Activated CD8-positive, alpha-beta memory T cell treated with anti-CD3 and anti-CD28 coated beads for 48 hours (primary cell): ENCODE measurements at regions not wholly inside any gene's neighbourhood (a gene's known extent, or its start where the extent isn't known, plus 50 kb on each side); places are given as distances from the start of the nearest gene placed in this dataset.
"Not testable (repeated sequence)": the region's sequence is repeated elsewhere in the genome, so short reads cannot be mapped to it uniquely, and the experiment has no call there.

Experiments used
- DNase-seq, 3 experiments: peaks; one replicate each; pipeline ENCODE4 v3.0.0-alpha.2; 2020; ENCODE audit warnings: low read depth in 2 of 3, low spot score in 2 of 3

DNA sequence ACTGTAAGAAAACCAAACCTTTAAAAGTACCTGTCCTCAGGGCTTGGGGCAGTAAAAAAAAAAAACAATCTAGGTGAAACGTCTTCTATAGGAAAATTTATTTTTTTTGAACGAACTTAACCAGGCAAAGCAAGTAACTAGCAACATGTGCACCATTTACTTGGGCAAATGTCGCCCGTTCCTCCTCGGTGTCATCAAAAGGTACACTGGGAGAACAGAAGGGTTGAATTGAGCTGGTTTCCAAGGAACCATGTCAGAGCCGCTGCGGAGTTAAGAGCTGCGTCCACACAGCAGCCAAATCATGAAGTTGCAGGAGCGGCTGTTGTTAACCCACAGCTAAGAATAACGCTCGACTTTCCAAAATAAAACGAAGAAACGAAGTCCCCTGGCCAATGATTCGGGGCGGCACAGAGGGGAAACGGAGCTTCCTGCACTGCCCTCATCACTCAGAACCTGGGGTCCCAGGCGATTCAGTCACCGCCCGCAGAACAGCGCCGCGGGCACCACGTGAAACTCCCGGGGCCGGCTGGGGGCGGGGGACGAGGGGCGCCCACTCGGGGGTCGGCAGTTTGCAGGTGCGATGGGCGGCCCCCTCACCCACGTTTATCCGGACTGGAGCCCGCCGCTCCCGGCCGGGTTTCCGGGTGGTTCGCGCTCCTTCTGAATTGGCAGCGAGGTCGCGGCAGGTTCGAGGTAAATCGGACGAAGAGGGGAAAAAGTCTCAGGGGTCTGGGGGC is 53.6 kb upstream of the PLGLB1 start:
- peak in 2 of 3 experiments; percentile 16 to 24 for DNase-seq

DNA sequence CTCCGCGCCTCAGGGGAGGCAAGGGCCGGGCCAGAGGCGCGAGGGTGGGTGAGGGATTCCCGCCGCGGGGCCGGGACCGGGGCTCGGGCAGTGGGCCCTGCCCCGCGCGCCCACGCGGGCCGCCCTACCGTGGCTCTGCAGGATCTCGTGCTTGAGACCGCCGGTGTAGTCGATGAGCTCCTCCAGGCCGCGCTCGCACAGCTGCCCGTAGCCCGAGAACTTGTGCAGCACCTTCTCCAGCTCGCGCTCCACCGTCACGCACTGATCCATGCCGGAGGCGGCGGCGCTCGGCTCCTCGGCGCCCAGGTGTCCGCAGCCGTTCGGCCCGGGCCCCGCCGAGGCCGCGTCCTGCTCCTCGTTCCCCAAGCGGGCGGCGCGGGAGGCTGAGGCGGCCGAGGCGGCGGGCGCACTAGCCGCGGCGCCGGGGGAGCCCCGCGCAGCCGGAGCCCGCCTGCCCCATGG is 54.2 kb upstream of the PLGLB1 start:
- peak in 2 of 3 experiments; percentile 25 to 40 for DNase-seq

DNA sequence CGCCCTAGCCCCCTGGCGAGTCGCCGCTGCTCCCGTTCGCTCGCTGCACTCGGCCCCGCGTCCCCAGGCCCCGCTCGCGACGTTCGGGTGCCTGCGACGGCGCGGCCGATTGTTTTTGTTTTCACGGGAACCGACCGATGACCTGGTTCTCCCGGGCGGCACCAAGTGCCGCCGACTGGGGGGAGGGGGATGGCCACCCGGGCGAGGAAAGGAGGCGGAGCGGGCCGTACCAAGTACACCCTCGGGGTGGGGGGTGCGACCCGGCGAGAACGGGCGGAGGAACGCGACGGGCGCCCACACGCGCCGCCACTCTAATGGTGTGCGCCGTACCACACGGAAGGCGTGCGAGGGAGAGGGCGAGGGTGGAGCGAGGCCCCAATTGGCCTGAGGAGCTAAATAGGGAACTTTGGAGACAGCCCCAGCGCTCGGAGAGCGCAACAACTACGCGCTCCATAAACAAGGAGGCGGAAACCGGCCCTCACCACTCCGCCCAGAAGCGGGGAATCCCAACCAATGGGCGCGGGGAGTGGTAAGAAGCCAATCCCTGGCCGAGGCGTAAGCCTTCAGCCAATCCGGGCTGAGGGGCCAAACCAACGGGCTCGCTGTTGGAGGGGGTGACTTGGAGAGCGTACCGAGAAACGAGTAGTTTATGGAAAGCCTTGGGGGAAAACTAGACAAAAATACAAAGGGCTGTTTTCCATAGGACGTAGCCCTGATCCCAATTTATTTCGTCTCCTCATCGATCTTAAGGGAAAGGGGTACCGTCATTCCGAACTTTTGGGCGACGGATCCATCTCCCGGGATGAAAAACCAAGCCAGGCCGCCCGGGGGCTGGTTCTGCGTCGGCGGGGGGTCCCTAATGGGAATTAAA is 54.8 kb upstream of the PLGLB1 start:
- peak; percentile 70 to 80 (median 73) for DNase-seq

DNA sequence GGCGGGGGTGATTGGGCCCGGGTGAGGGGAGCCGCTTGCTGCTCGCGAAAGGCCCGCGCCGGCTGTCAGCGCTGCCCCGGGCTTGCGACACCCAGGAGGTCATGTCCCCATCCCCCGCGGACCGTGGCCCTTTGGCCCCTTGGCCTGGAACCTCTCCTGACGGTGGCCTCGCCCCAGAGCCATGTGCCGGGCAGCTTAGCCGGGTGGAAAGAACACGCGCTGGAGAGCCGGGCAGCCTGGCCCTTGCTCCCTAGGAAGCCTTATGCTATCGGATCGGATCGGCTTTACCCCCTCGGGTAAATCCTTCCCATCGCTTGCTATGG is 55.4 kb upstream of the PLGLB1 start:
- DNase-seq: not testable (repeated sequence)

DNA sequence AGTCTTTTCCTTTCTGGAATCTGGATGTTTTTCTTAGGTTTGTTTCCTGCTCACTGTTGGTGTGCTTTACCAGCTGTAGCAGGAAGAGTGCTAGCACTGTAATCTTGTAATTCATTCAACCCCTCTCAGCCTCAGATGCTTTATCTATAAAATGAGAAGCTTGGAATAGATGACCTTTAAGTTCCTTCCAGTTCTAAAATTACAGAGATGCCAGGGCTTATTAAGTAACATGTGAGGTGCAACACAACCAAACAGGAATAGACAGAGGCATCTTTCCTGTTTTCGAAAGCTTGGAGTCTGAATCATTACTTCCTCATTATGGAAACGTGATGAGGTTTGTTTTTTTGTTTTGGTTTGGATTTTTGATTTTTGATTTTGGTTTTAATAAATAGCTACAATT is 60.1 kb upstream of the PLGLB1 start:
- DNase-seq: not testable (repeated sequence)

DNA sequence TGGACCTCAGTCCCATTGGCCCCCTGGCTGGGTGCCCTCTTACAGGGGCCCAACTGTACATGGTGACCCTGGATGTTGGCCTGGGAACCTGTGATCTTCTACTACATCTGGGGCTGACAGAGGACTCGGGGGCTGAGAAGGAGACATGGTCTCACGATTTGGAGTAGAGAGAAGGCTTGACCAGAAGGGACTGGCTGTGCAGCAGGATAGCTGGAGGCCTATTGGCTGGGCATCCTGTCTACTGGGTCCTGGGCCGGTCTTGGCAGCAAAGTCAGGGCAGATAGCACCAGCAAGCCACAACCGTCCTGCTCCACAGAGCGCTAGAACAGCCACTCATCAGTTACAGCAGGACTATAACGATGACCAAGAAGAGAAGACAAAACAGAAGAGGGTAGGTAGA is 66.4 kb upstream of the PLGLB1 start:
- not testable (repeated sequence) for DNase-seq

DNA sequence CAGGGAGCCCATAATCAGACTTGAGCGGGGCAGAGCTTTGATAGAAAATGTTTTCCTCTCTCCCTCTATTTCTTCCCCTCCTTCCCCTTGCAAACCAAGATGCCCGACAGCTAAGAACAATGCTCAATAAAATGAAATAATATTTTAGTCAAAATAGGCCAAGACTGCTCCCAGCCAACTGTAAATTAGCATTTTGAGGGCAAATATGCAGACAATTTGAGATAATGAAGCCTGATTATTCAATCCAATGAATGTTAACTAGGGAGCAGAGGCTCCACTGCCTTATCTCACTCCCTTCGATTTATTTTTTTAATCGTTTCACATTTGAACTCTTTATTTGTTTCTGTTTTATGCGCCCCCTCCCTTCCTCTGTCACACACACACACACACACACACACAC is 67.8 kb upstream of the PLGLB1 start:
- not testable (repeated sequence) for DNase-seq

DNA sequence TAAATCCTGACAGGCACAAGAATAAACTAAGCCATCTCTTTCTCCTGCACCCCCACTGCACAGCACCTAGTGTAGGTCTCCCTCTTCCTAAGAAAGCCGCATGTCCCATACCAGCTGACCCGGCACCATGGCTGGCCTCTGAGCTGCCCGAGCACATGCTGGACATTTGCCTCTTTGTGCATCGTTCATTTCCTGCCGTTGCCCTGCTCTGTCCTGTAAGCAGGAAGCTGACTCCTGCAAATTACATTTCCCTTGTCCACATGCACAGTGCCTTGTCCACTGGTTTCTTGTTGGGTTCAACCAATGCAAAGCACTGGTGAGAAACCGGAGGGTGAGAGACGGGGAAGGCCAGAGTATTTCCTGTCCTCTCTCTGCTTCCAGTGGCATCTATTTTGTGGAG is 71.6 kb upstream of the PLGLB1 start:
- DNase-seq: not testable (repeated sequence)

DNA sequence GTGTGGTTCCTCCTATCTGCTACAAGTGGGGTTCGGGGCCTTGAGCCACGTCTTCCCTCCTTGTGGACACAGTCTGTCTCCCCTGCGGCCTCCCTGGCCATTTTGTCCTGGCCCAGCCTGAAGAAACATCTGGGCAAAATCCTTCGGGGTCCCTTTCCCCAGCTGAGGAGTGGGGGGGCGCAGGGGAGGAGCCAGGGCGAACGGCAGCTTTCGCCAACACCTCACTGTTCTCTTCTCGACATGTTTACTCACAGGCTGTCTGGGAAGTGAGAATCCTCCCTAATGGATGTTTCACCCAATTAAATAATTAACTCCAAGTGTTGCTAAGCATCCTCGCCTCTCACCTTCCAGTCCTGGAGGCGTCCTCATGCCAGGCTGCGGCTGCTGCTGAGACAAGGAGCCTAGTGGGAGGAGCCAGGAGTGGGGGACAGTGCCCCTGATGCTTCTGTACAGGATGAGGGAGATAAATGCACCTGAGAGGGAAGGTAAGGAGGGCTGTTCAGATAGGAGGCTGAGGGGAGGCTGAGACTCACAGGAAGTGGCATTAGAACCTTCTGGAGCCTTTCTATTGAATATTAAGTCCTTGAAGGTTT is 72.4 kb upstream of the PLGLB1 start:
- not testable (repeated sequence) for DNase-seq

DNA sequence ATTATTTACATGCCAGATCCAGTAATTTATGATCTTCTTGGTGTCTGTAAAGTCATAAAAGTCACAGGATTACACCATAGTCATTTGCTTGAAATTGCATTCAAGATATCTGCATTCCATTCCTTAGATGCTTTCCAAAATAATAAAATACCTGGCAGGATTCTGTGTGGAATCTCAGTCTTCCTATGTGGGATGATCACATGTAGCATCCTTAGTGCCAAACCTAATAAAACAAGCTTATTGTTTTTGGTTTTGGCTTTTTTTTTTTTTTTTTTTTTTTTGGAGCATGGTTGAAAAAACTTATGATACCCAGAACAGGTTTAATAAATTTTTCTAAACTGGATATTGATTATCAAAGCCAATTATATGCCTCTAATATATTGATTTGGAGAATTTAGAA is 74.2 kb upstream of the PLGLB1 start:
- not testable (repeated sequence) for DNase-seq

DNA sequence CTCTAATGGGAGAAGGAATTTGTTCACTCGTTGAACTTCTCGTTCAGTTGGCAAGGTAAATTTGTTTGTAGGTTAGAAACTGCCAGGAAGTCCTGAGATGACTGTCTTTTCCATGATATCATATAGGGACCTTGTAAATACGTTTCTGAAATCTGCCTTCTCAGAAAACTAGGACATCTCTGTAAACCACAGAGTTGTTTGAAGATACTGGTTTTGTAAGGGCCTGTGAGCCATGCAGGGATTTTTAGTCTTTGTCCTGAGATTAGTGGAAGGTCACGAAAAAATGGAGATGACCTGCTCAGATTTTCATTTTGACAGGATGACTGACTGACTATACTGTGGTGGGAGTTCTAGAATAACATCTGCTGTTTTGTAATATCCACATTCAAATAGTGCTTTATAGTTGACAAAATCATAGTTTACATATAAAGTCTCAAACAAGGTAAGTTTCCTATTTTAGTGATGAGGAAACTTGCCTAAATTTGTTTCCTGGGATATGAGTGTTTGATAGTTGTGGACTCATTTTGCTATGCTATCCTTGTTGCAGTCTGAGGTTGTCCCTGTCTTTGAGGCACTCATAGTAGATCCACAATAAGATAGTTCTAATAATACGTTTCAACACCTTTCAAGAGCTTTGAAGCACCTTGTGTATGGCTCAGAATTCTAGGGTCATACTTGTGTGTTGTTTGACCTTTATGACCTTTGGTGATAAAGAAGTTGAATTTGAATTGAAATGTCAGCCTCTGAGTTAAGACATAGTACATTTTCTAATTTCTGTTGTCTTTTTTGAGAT is 107.3 kb upstream of the PLGLB1 start:
- DNase-seq: not testable (repeated sequence)

DNA sequence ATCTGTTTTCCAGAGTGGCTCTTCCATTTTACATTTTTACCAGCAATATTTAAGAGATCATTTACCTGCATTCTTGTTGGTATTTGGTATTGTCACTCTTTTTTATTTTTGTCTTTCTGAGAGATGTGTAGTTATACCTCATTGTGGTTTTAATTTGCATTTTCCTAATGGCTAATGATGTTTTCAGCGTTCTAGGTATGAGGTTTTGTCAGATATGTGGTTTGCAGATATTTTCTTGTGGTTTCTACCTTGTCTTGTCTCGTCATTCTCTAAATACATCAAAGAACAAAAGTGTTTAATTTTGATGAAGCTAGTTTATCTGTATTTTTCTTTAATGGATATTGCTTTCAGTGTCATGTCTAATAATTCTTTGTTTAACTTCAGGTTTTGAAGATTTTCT is 110.9 kb upstream of the PLGLB1 start:
- not testable (repeated sequence) for DNase-seq

DNA sequence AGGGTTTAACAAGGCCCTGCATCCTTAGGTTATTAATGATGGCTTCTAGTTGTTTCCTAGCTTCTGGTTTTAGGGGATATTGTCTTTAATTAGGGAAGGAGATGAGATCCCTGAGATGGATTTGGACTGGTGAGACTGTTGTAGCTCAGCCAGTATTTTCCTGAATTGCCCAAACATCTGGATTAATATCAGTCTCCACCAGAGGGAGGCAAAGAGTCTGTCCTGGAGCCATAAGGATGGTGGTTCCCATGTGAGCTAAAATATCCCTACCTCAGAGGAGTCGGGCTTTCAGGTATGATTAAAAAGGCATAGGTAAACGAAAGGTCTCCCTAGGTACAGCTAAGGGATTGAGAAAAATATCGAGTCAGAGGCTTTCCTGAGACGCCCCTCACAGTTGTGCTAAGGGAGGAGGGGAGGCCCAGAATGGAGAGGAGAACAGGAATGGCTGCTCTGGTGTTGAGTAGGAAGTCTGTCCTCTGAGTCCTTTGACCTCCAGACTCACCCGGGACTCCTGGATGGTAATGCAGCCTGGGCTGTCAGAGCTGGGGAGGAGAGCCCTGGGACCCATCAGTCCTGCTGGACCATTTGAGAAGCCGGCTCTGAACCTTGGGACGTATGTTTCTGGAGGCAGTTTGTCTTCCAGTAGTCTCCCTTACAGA is 130.3 kb upstream of the PLGLB1 start:
- not testable (repeated sequence) for DNase-seq

DNA sequence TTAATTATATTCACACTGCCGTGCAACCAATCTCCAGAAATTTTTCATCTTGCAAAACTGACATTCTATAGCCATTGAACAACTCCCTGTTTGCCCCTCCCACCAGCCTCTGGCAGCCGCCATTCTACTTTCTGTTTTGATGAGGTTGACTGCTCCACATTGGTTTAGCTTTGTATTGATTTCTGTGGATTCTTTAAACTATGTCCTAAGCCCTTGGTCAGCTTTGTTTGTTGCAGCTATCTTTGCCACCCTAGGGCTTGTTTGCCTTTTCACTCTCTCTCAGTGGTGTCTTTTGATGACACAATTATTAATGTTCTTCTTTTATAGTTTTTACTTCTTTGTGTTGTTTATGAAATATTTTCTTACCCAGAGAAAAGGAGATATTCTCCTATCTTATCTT is 152.8 kb upstream of the PLGLB1 start:
- DNase-seq: not testable (repeated sequence)

DNA sequence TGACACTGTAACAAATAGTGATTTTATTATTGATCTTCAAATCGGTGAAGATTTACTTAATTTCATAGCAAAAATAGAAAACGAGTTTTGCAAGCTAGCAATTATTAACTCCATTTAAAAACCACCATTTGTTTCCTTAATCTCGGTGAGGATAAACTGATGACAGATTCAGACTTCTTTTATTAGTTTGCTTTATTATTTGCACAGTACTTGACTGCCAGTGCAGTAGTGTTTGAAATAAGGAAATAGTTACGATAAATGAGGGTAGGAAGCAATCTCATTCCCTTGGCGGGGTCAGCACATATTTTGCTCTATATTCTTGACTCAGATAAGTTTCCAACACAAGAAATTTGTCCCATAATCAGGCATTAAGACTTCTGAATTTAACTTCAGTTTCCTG is 161.7 kb upstream of the PLGLB1 start:
- not testable (repeated sequence) for DNase-seq

DNA sequence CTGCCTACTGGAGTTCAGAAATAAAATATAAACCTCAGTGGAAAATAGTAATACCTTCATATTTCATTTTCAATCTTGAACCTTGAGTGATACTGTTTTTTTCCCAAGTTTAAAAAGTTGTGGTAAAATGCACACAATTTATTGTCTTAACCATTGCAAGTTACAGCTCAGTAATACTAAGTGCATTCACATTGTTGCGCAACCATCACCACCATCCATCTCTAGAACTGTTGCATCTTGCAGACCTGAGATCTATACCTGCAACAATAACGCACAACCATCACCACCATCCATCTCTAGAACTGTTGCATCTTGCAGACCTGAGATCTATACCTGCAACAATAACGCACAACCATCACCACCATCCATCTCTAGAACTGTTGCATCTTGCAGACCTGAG is 162.6 kb upstream of the PLGLB1 start:
- DNase-seq: not testable (repeated sequence)

DNA sequence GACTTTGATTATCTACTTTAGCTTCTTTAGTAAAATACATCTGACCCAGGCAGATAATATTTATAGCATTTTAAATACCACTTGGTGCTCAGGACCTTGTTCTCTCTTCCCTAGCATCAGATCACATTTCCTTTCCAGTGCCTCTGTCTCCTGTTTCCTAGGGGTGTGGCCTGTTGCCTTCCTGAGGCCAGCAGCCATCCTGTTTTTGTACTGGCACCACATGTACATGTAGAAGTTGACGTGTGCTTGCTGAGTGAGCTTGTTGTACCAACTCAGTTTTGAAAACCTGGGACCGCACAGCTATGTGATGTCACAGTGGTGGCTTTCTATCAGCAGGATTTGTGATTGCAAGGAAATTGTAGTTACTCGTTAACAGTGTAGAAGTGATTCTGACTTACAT is 167.6 kb upstream of the PLGLB1 start:
- DNase-seq: not testable (repeated sequence)

DNA sequence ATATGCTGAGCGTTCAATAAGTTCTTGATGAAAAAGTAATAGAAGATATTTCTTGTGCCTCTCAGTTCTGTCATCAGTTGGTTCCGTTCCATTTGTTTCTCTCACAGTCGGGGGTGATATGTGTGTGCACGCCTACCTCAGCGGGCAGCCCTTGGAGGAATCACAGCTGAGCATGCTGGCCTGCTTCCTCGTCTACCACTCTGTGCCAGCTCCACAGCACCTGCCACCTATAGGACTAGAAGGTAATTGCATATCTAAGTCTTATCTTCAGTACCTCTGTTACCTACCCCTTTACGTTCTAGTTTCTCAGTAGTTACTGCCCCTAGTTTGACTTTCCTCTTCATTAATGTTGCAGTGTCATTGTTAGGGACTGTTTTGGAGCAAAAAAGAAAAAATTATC is 171.7 kb upstream of the PLGLB1 start:
- DNase-seq: not testable (repeated sequence)

DNA sequence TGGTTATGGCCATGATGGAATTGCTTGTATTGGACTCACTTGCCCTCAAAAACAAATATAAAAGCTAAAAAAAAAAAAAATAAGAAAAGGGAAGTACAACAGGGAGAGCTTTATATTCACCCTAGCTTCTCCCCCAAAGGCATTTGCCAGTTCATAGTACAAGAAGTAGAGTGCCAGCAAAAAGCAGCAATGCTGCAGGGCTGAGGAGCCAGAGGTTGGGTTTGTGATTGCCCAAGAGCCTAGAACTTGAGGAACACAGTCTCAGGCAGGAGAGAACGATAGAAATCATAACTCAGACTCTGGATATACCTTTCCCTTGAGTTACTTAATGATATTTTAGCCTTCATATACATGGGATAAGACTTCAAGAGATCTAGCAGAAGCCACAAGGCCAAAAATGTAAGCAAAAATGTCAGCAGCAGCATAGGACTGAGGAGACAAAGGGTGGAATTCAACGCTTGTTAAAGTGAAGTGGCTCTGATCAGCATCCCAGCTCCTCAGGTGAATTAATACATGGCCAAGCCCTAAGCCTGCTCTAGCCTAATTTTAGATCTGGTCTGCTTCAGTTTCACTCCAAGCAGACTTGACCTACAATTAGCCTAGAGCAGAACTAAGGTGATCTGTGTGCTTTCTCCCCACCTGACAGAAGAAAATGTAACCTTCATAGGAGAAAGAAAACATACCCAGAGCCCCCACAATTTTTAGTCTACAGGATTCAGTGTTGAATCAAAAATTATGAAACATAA is 172.8 kb upstream of the PLGLB1 start:
- DNase-seq: not testable (repeated sequence)
